HepG2 (cell line): ENCODE measurements at regions not wholly inside any gene's neighbourhood (a gene's known extent, or its start where the extent isn't known, plus 50 kb on each side); places are given as distances from the start of the nearest gene placed in this dataset.

Source experiments
- EP300 ChIP-seq, 3 experiments: sonication (generic) in 1 of 3; formaldehyde crosslinking in 1 of 3; IDR thresholded peaks; 2 replicates each; pipeline versions ENCODE4 v1.5.1 to v1.6.1; 2011 to 2020; ENCODE audit warnings: low read depth in 2 of 3, low read length in 2 of 3, borderline replicate concordance in 1 of 3, improper control_type of control experiment in 1 of 3, mild to moderate bottlenecking in 1 of 3, missing genetic modification reagents in 1 of 3, moderate library complexity in 1 of 3
- TEAD2 ChIP-seq: sonication (generic); formaldehyde crosslinking; IDR thresholded peaks from 2 replicates; pipeline ENCODE4 v1.9.0; 2021; ENCODE audit warnings: missing genetic modification reagents
- ZNF552 ChIP-seq: sonication (generic); formaldehyde crosslinking; IDR thresholded peaks from 2 replicates; pipeline ENCODE4 v1.9.0; 2022; ENCODE audit warnings: missing genetic modification reagents, mild to moderate bottlenecking, borderline replicate concordance
- ZSCAN12 ChIP-seq: sonication (generic); formaldehyde crosslinking; IDR thresholded peaks from 2 replicates; pipeline ENCODE4 v1.9.0; 2021; ENCODE audit warnings: mild to moderate bottlenecking, missing genetic modification reagents
- TF ChIP-seq, protein P1 (sequence below): sonication (generic); formaldehyde crosslinking; IDR thresholded peaks from 2 replicates; pipeline ENCODE4 v1.5.0; 2020; ENCODE audit warnings: mild to moderate bottlenecking, missing genetic modification reagents, borderline replicate concordance
- TF ChIP-seq, protein P2 (sequence below): sonication (generic); formaldehyde crosslinking; IDR thresholded peaks from 2 replicates; pipeline ENCODE4 v1.5.1; 2020; ENCODE audit warnings: mild to moderate bottlenecking, moderate library complexity, missing genetic modification reagents
- TF ChIP-seq, protein P3 (sequence below): sonication (generic); formaldehyde crosslinking; IDR thresholded peaks from 2 replicates; pipeline ENCODE4 v1.8.0; 2022; ENCODE audit warnings: low read depth, missing genetic modification reagents
- TF ChIP-seq, protein P4 (sequence below): IDR thresholded peaks from 2 replicates; pipeline ENCODE4 v1.6.1; 2012; ENCODE audit warnings: low read depth, low read length, improper control_type of control experiment
- TF ChIP-seq, protein P5 (sequence below): sonication (generic); formaldehyde crosslinking; IDR thresholded peaks from 2 replicates; pipeline ENCODE4 v1.4.0; 2020; ENCODE audit warnings: mild to moderate bottlenecking, missing genetic modification reagents, borderline replicate concordance

DNA sequence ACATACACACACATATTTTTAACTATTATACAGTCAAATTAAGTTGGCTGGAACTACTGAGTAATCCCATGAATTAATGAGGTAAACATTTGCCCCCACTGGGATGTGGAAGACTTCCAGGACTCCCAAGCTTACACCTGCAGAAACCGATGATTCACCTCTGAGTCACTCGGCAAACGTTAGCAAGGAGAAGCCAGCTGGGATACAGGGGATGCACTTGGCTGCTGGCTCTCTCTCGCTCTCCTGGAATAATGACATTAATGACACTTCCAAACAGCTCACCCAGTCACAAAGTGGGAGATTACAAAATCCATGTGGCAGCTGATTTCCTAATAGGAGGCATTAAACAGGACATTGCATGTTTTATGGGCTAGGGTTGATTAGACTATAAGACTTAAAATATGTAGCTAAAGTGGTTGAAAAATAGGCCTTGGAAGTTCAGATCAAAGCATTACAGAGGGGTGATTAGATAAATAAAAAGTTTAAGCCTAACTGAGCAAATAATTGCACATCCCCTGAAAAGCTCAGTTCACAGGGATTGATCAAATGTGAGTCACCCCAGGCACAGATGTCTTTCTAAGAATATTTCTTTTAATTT lies 500.9 kb downstream of the SOX2 start (continued):
- TF ChIP-seq, protein P1, sequence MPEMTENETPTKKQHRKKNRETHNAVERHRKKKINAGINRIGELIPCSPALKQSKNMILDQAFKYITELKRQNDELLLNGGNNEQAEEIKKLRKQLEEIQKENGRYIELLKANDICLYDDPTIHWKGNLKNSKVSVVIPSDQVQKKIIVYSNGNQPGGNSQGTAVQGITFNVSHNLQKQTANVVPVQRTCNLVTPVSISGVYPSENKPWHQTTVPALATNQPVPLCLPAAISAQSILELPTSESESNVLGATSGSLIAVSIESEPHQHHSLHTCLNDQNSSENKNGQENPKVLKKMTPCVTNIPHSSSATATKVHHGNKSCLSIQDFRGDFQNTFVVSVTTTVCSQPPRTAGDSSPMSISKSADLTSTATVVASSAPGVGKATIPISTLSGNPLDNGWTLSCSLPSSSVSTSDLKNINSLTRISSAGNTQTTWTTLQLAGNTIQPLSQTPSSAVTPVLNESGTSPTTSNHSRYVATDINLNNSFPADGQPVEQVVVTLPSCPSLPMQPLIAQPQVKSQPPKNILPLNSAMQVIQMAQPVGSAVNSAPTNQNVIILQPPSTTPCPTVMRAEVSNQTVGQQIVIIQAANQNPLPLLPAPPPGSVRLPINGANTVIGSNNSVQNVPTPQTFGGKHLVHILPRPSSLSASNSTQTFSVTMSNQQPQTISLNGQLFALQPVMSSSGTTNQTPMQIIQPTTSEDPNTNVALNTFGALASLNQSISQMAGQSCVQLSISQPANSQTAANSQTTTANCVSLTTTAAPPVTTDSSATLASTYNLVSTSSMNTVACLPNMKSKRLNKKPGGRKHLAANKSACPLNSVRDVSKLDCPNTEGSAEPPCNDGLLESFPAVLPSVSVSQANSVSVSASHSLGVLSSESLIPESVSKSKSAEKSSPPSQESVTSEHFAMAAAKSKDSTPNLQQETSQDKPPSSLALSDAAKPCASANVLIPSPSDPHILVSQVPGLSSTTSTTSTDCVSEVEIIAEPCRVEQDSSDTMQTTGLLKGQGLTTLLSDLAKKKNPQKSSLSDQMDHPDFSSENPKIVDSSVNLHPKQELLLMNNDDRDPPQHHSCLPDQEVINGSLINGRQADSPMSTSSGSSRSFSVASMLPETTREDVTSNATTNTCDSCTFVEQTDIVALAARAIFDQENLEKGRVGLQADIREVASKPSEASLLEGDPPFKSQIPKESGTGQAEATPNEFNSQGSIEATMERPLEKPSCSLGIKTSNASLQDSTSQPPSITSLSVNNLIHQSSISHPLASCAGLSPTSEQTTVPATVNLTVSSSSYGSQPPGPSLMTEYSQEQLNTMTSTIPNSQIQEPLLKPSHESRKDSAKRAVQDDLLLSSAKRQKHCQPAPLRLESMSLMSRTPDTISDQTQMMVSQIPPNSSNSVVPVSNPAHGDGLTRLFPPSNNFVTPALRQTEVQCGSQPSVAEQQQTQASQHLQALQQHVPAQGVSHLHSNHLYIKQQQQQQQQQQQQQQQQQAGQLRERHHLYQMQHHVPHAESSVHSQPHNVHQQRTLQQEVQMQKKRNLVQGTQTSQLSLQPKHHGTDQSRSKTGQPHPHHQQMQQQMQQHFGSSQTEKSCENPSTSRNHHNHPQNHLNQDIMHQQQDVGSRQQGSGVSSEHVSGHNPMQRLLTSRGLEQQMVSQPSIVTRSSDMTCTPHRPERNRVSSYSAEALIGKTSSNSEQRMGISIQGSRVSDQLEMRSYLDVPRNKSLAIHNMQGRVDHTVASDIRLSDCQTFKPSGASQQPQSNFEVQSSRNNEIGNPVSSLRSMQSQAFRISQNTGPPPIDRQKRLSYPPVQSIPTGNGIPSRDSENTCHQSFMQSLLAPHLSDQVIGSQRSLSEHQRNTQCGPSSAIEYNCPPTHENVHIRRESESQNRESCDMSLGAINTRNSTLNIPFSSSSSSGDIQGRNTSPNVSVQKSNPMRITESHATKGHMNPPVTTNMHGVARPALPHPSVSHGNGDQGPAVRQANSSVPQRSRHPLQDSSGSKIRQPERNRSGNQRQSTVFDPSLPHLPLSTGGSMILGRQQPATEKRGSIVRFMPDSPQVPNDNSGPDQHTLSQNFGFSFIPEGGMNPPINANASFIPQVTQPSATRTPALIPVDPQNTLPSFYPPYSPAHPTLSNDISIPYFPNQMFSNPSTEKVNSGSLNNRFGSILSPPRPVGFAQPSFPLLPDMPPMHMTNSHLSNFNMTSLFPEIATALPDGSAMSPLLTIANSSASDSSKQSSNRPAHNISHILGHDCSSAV (CRISPR knock-in tag): no peak
- TF ChIP-seq ZSCAN12 (CRISPR knock-in tag) (no peak), EP300 (IDR thresholded peaks at IDR 0.05; ENCODE audit: low read depth in 2 of 2, low read length in 2 of 2) (peak in 1 of 2 experiments; percentile 82; a peak in 1 of 4 replicates), EP300 (CRISPR knock-in tag; IDR thresholded peaks at IDR 0.05; ENCODE audit: borderline replicate concordance) (peak; percentile 91), ZNF552 (CRISPR knock-in tag) (no peak), TEAD2 (CRISPR knock-in tag) (no peak)
- TF ChIP-seq, protein P2, sequence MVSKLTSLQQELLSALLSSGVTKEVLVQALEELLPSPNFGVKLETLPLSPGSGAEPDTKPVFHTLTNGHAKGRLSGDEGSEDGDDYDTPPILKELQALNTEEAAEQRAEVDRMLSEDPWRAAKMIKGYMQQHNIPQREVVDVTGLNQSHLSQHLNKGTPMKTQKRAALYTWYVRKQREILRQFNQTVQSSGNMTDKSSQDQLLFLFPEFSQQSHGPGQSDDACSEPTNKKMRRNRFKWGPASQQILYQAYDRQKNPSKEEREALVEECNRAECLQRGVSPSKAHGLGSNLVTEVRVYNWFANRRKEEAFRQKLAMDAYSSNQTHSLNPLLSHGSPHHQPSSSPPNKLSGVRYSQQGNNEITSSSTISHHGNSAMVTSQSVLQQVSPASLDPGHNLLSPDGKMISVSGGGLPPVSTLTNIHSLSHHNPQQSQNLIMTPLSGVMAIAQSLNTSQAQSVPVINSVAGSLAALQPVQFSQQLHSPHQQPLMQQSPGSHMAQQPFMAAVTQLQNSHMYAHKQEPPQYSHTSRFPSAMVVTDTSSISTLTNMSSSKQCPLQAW (CRISPR knock-in tag): peak; percentile 71; the same call in 1 of the 2 replicates
- TF ChIP-seq, protein P3, sequence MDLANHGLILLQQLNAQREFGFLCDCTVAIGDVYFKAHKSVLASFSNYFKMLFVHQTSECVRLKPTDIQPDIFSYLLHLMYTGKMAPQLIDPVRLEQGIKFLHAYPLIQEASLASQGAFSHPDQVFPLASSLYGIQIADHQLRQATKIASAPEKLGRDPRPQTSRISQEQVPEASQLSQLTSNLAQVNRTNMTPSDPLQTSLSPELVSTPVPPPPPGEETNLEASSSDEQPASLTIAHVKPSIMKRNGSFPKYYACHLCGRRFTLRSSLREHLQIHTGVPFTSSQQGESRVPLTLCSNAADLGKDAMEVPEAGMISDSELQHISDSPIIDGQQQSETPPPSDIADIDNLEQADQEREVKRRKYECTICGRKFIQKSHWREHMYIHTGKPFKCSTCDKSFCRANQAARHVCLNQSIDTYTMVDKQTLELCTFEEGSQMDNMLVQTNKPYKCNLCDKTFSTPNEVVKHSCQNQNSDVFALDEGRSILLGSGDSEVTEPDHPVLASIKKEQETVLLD (CRISPR knock-in tag): no peak
- TF ChIP-seq, protein P4, sequence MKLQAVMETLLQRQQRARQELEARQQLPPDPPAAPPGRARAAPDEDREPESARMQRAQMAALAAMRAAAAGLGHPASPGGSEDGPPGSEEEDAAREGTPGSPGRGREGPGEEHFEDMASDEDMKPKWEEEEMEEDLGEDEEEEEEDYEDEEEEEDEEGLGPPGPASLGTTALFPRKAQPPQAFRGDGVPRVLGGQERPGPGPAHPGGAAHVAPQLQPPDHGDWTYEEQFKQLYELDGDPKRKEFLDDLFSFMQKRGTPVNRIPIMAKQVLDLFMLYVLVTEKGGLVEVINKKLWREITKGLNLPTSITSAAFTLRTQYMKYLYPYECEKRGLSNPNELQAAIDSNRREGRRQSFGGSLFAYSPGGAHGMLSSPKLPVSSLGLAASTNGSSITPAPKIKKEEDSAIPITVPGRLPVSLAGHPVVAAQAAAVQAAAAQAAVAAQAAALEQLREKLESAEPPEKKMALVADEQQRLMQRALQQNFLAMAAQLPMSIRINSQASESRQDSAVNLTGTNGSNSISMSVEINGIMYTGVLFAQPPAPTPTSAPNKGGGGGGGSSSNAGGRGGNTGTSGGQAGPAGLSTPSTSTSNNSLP: peak; percentile 76
- TF ChIP-seq, protein P5, sequence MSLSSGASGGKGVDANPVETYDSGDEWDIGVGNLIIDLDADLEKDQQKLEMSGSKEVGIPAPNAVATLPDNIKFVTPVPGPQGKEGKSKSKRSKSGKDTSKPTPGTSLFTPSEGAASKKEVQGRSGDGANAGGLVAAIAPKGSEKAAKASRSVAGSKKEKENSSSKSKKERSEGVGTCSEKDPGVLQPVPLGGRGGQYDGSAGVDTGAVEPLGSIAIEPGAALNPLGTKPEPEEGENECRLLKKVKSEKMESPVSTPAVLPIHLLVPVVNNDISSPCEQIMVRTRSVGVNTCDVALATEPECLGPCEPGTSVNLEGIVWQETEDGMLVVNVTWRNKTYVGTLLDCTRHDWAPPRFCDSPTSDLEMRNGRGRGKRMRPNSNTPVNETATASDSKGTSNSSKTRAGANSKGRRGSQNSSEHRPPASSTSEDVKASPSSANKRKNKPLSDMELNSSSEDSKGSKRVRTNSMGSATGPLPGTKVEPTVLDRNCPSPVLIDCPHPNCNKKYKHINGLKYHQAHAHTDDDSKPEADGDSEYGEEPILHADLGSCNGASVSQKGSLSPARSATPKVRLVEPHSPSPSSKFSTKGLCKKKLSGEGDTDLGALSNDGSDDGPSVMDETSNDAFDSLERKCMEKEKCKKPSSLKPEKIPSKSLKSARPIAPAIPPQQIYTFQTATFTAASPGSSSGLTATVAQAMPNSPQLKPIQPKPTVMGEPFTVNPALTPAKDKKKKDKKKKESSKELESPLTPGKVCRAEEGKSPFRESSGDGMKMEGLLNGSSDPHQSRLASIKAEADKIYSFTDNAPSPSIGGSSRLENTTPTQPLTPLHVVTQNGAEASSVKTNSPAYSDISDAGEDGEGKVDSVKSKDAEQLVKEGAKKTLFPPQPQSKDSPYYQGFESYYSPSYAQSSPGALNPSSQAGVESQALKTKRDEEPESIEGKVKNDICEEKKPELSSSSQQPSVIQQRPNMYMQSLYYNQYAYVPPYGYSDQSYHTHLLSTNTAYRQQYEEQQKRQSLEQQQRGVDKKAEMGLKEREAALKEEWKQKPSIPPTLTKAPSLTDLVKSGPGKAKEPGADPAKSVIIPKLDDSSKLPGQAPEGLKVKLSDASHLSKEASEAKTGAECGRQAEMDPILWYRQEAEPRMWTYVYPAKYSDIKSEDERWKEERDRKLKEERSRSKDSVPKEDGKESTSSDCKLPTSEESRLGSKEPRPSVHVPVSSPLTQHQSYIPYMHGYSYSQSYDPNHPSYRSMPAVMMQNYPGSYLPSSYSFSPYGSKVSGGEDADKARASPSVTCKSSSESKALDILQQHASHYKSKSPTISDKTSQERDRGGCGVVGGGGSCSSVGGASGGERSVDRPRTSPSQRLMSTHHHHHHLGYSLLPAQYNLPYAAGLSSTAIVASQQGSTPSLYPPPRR (CRISPR knock-in tag): peak; percentile 34; the same call in 1 of the 2 replicates
